Loucy (cell line): ENCODE measurements at regions not wholly inside any gene's neighbourhood (a gene's known extent, or its start where the extent isn't known, plus 50 kb on each side); places are given as distances from the start of the nearest gene placed in this dataset.

Source experiments
- H2AFZ ChIP-seq: fragments of 200-600 bp; sonication (generic); 2 replicates; pipeline ENCODE4 v1.6.0; 2016; ENCODE audit warnings: antibody characterized with exemption, mild to moderate bottlenecking, low read length, moderate library complexity
- H3F3A ChIP-seq: fragments of 200-600 bp; 2 replicates; pipeline ENCODE4 v1.6.0; 2016; ENCODE audit warnings: antibody characterized with exemption, low read depth, mild to moderate bottlenecking
- H3K27me3 ChIP-seq: fragments of 200-600 bp; sonication (generic); 2 replicates; pipeline ENCODE4 v1.6.1; 2014; ENCODE audit warnings: low read length, mild to moderate bottlenecking; ENCODE audit not compliant: insufficient read depth, poor library complexity, severe bottlenecking
- H3K36me3 ChIP-seq: fragments of 200-600 bp; sonication (generic); 2 replicates; pipeline ENCODE4 v1.6.1; 2016; ENCODE audit warnings: low read length; ENCODE audit not compliant: insufficient read depth
- H3K4me1 ChIP-seq: fragments of 200-600 bp; sonication (generic); 2 replicates; pipeline ENCODE4 v1.5.1; 2014; ENCODE audit warnings: low read length, mild to moderate bottlenecking; ENCODE audit not compliant: insufficient read depth, poor library complexity, severe bottlenecking
- H3K4me2 ChIP-seq: fragments of 200-600 bp; sonication (generic); 2 replicates; pipeline ENCODE4 v1.6.0; 2014; ENCODE audit warnings: antibody characterized with exemption, low read length, low read depth, mild to moderate bottlenecking; ENCODE audit not compliant: poor library complexity, severe bottlenecking
- H3K4me3 ChIP-seq: fragments of 200-600 bp; sonication (generic); 2 replicates; pipeline ENCODE4 v1.5.1; 2014; ENCODE audit warnings: low read length, mild to moderate bottlenecking, mixed read lengths; ENCODE audit not compliant: poor library complexity, severe bottlenecking
- H3K79me2 ChIP-seq: fragments of 200-600 bp; sonication (generic); 2 replicates; pipeline ENCODE4 v1.6.1; 2014; ENCODE audit warnings: low read length; ENCODE audit not compliant: insufficient read depth
- H3K9ac ChIP-seq: fragments of 200-600 bp; sonication (generic); 2 replicates; pipeline ENCODE4 v1.6.0; 2014; ENCODE audit warnings: mild to moderate bottlenecking, low read depth, low read length, moderate library complexity; ENCODE audit not compliant: poor library complexity, severe bottlenecking
- H3K9me2 ChIP-seq: fragments of 200-600 bp; sonication (generic); replicated peaks from 2 replicates; pipeline ENCODE4 v1.6.1; 2016; ENCODE audit warnings: low read depth, low read length, mixed read lengths
- H3K9me3 ChIP-seq: fragments of 200-600 bp; sonication (generic); 2 replicates; pipeline ENCODE4 v1.6.1; 2014; ENCODE audit warnings: mild to moderate bottlenecking, antibody characterized with exemption, low read length, low read depth; ENCODE audit not compliant: insufficient read depth
- H4K20me1 ChIP-seq: fragments of 200-600 bp; sonication (generic); 2 replicates; pipeline ENCODE4 v1.6.0; 2014; ENCODE audit warnings: antibody characterized with exemption, low read length, mild to moderate bottlenecking; ENCODE audit not compliant: insufficient read depth, poor library complexity, severe bottlenecking
- EZH2phosphoT487 ChIP-seq: fragments of 200-600 bp; IDR thresholded peaks from 2 replicates; pipeline ENCODE4 v1.6.1; 2018; ENCODE audit warnings: antibody characterized with exemption, mild to moderate bottlenecking, moderate library complexity, borderline replicate concordance
- TF ChIP-seq, protein P1 (sequence below): fragments of 200-600 bp; sonication (generic); conservative IDR thresholded peaks from 2 replicates; pipeline ENCODE4 v1.5.1; 2014; ENCODE audit warnings: mild to moderate bottlenecking, antibody characterized with exemption, low read length

DNA sequence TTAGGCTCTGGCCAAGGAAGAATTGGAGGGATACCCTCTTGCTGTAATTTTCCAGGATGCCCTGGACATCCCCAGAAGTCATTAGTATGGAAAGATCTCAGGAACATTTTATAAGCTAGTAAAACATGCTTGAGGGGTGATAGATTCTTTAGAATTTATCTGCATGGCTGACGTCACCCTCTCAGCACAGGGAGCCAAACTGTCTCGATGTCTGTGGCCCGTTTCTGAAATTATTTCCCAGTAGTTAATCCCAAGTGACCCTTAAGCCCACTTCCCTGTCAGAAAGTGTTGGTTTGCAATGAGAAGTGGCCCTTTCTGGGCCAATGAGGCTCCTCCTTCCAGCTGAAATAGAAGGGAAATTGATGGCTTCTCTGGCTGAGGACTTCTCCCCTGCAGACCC lies 184.5 kb upstream of the BMPER start:
- H3F3A ChIP-seq, result no peaks in the 10 kb centered on the region
- H3K27me3 ChIP-seq, result no peaks in the 10 kb centered on the region
- no peaks in the 10 kb centered on the region for H3K79me2 ChIP-seq
- no peaks in the 10 kb centered on the region for H3K9me3 ChIP-seq
- no peaks in the 10 kb centered on the region for H3K9me2 ChIP-seq
- H3K4me2 ChIP-seq, result no peak overlapping the region
- H3K36me3 ChIP-seq, result no peaks in the 10 kb centered on the region
- no peaks in the 10 kb centered on the region for H3K4me1 ChIP-seq
- no peak overlapping the region for H2AFZ ChIP-seq
- no peak for TF ChIP-seq EZH2phosphoT487
- TF ChIP-seq, protein P1, sequence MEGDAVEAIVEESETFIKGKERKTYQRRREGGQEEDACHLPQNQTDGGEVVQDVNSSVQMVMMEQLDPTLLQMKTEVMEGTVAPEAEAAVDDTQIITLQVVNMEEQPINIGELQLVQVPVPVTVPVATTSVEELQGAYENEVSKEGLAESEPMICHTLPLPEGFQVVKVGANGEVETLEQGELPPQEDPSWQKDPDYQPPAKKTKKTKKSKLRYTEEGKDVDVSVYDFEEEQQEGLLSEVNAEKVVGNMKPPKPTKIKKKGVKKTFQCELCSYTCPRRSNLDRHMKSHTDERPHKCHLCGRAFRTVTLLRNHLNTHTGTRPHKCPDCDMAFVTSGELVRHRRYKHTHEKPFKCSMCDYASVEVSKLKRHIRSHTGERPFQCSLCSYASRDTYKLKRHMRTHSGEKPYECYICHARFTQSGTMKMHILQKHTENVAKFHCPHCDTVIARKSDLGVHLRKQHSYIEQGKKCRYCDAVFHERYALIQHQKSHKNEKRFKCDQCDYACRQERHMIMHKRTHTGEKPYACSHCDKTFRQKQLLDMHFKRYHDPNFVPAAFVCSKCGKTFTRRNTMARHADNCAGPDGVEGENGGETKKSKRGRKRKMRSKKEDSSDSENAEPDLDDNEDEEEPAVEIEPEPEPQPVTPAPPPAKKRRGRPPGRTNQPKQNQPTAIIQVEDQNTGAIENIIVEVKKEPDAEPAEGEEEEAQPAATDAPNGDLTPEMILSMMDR, result no peak
- H3K9ac ChIP-seq, result no peak overlapping the region
- H4K20me1 ChIP-seq, result no peaks in the 10 kb centered on the region
- H3K4me3 ChIP-seq, result no peak overlapping the region

DNA sequence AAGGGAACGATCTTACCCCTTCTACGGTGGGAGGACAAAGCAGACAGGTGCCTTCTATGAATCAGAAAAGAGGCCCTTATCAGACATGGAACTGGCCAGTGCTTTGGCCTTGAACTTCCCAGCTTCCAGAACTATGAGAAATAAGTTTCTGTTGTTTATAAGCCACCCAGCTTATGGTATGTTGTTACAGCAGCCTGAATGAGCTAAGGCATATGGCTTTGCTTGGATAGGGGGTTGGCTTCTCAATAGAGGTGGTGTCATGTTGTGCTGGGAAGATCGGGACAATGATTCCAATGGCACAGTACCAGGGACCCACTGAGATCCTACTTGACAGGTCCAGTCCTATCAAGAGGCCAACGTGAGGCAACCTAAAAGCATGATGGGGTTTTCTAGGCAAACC lies 183.4 kb upstream of the BMPER start:
- Histone ChIP-seq H3K4me3 (no peak overlapping the region), H3K9me3 (no peaks in the 10 kb centered on the region), H3K36me3 (no peaks in the 10 kb centered on the region), H3K4me2 (no peak overlapping the region), H2AFZ (no peak overlapping the region), H3K9me2 (no peaks in the 10 kb centered on the region), H3K4me1 (no peaks in the 10 kb centered on the region), H3K27me3 (no peaks in the 10 kb centered on the region), H3K79me2 (no peaks in the 10 kb centered on the region), H4K20me1 (no peaks in the 10 kb centered on the region), H3K9ac (no peak overlapping the region), H3F3A (no peaks in the 10 kb centered on the region)
- no peak for TF ChIP-seq EZH2phosphoT487
- TF ChIP-seq, protein P1, result no peak

DNA sequence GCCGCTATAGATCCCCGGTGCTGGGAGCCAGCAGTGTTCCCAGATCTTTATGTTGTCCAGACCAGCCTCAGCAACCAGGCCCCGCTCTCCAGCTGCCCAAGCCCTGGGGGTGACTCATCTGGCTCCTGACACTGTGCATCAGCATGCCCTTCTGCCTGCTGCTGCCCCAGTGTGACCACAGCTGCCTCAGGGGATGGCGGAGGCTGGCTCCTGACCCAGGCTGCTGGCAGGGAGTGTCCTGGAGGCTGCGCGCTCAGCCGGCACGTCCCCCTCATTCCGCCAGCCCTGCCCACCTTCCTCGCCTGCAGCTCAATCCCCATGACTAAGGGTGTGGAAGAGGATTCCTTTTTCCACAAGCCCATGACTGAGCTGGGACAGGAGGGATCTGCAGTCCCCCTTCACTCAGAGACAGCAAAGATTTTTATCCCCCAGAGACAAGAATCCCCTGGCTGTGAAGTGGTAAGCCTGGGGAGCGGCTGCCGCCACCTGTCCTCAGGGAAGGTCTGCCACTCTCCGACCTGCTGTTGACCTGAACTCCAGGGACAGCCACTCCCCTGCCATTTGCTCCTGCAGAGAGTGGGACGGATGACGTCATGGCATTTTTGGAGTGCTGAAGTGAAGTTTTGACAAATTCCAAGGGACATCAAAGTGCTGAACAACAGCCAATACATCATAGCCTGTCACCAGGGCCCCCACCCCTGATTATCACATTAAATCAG lies 182.8 kb upstream of the BMPER start:
- H3K36me3 ChIP-seq, result no peaks in the 10 kb centered on the region

More for the DNA sequence above, 182.8 kb upstream of the BMPER start:
- Histone ChIP-seq H4K20me1 (no peaks in the 10 kb centered on the region), H3K27me3 (no peaks in the 10 kb centered on the region), H3K4me1 (no peaks in the 10 kb centered on the region), H3K9ac (no peak overlapping the region), H3K4me2 (no peak overlapping the region), H2AFZ (no peak overlapping the region), H3K79me2 (no peaks in the 10 kb centered on the region), H3F3A (no peaks in the 10 kb centered on the region), H3K9me3 (no peaks in the 10 kb centered on the region), H3K4me3 (no peak overlapping the region), H3K9me2 (no peaks in the 10 kb centered on the region)
- TF ChIP-seq EZH2phosphoT487, result no peak
- TF ChIP-seq, protein P1, result no peak
